Natural killer cell treated with Interleukin-12 subunit alpha and Interleukin-12 subunit beta and Interleukin-15 and Interleukin-18, amount 100 ng/mL, for 72 hours (primary cell): ENCODE measurements at regions not wholly inside any gene's neighbourhood (a gene's known extent, or its start where the extent isn't known, plus 50 kb on each side); places are given as distances from the start of the nearest gene placed in this dataset.

Experiments used
- ATAC-seq, 2 donors: fragments of 150-1000 bp; cut with Tn5 transposase in 1 of 2; sonication (Bioruptor Pico), chemical (Tn5 transposase) in 1 of 2; 2 replicates each; pipeline ENCODE4 v1.10.0; 2021
- DNase-seq: peaks from one replicate; pipeline ENCODE4 v3.0.0; 2022; ENCODE audit warnings: low spot score
- H3K27ac Mint-ChIP-seq, 2 donors: 1 replicate in 1 of 2; 2 replicates in 1 of 2; pipeline ENCODE4 v1.8.0; 2022; ENCODE audit warnings: mixed read lengths in 2 of 2, mild to moderate bottlenecking in 1 of 2, moderate library complexity in 1 of 2
- H3K27me3 Mint-ChIP-seq, 2 donors: 1 replicate in 1 of 2; 2 replicates in 1 of 2; pipeline ENCODE4 v1.8.0; 2022; ENCODE audit warnings: mixed read lengths in 2 of 2
- H3K36me3 Mint-ChIP-seq: one replicate; pipeline ENCODE4 v1.8.0; 2022; ENCODE audit warnings: mixed read lengths
- H3K4me1 Mint-ChIP-seq, 2 donors: 1 replicate in 1 of 2; 2 replicates in 1 of 2; pipeline ENCODE4 v1.8.0; 2022; ENCODE audit warnings: low read depth in 2 of 2, mixed read lengths in 2 of 2, mild to moderate bottlenecking in 1 of 2
- H3K4me3 Mint-ChIP-seq: one replicate; pipeline ENCODE4 v1.8.0; 2022; ENCODE audit warnings: mixed read lengths
- H3K9me3 Mint-ChIP-seq: 2 replicates; pipeline ENCODE4 v1.8.0; 2022; ENCODE audit warnings: mixed read lengths

GRCh38 chr2:83487451-83487850, 971.6 kb downstream of the SUCLG1 start:
- H3K36me3 Mint-ChIP-seq = no peaks in the 10 kb centered on the region
- ATAC-seq = no peak
- peaks cover 16% of the 10 kb centered on the region for H3K9me3 Mint-ChIP-seq
- H3K27ac Mint-ChIP-seq = no peak overlapping the region
- no peak for DNase-seq
- H3K4me1 Mint-ChIP-seq = no peaks in the 10 kb centered on the region
- no peaks in the 10 kb centered on the region for H3K27me3 Mint-ChIP-seq
- H3K4me3 Mint-ChIP-seq = no peak overlapping the region

- Mint-ChIP-seq H3K4me1 (no peaks in the 10 kb centered on the region), H3K27ac (no peak overlapping the region), H3K27me3 (no peaks in the 10 kb centered on the region), H3K36me3 (no peaks in the 10 kb centered on the region), H3K4me3 (no peak overlapping the region), H3K9me3 (peaks cover 20% of the 10 kb centered on the region)
- DNase-seq = no peak
- ATAC-seq = no peak
Observed at GRCh38 chr2:83481436-83481835, 977.6 kb downstream of the SUCLG1 start.

GRCh38 chr2:83478037-83478436, 981.0 kb downstream of the SUCLG1 start:
- Mint-ChIP-seq H3K27me3 (no peaks in the 10 kb centered on the region), H3K9me3 (peaks cover 14% of the 10 kb centered on the region), H3K4me1 (no peaks in the 10 kb centered on the region), H3K4me3 (no peak overlapping the region), H3K36me3 (no peaks in the 10 kb centered on the region), H3K27ac (no peak overlapping the region)
- DNase-seq = no peak
- ATAC-seq = no peak

- H3K27ac Mint-ChIP-seq = no peak overlapping the region
- H3K4me3 Mint-ChIP-seq = no peak overlapping the region
- H3K9me3 Mint-ChIP-seq = peaks cover 18% of the 10 kb centered on the region
- no peaks in the 10 kb centered on the region for H3K27me3 Mint-ChIP-seq
- DNase-seq (no peak), ATAC-seq (no peak)
- no peaks in the 10 kb centered on the region for H3K4me1 Mint-ChIP-seq
- peaks cover 6% of the 10 kb centered on the region for H3K36me3 Mint-ChIP-seq
Observed at GRCh38 chr2:83475371-83475770, 983.7 kb downstream of the SUCLG1 start.

GRCh38 chr2:83471655-83472054, 987.4 kb downstream of the SUCLG1 start:
- no peak for ATAC-seq
- Mint-ChIP-seq H3K4me3 (no peak overlapping the region), H3K27me3 (no peaks in the 10 kb centered on the region), H3K27ac (no peak overlapping the region), H3K4me1 (no peaks in the 10 kb centered on the region), H3K36me3 (peaks cover 6% of the 10 kb centered on the region), H3K9me3 (peaks cover 16% of the 10 kb centered on the region)
- no peak for DNase-seq

GRCh38 chr2:83470928-83471327, 988.2 kb downstream of the SUCLG1 start:
- Mint-ChIP-seq H3K27me3 (no peaks in the 10 kb centered on the region), H3K4me1 (no peaks in the 10 kb centered on the region), H3K9me3 (peaks cover 15% of the 10 kb centered on the region), H3K4me3 (no peak overlapping the region), H3K36me3 (peaks cover 6% of the 10 kb centered on the region), H3K27ac (no peak overlapping the region)
- ATAC-seq = no peak
- DNase-seq = no peak

- ATAC-seq (no peak), DNase-seq (no peak)
- H3K27ac Mint-ChIP-seq = no peak overlapping the region
- no peaks in the 10 kb centered on the region for H3K36me3 Mint-ChIP-seq
- no peaks in the 10 kb centered on the region for H3K27me3 Mint-ChIP-seq
- H3K4me1 Mint-ChIP-seq = no peaks in the 10 kb centered on the region
- H3K4me3 Mint-ChIP-seq = no peak overlapping the region
- peaks cover 12% of the 10 kb centered on the region for H3K9me3 Mint-ChIP-seq
Observed at GRCh38 chr2:83464444-83464843, 994.6 kb downstream of the SUCLG1 start.

- no peaks in the 10 kb centered on the region for H3K4me1 Mint-ChIP-seq
- peaks cover 8% of the 10 kb centered on the region for H3K9me3 Mint-ChIP-seq
- ATAC-seq (no peak), DNase-seq (no peak)
- no peak overlapping the region for H3K27ac Mint-ChIP-seq
- H3K27me3 Mint-ChIP-seq = no peaks in the 10 kb centered on the region
- no peaks in the 10 kb centered on the region for H3K36me3 Mint-ChIP-seq
- H3K4me3 Mint-ChIP-seq = no peak overlapping the region
Observed at GRCh38 chr2:83462881-83463280, 996.2 kb downstream of the SUCLG1 start.

- no peaks in the 10 kb centered on the region for H3K4me1 Mint-ChIP-seq
- no peak overlapping the region for H3K27ac Mint-ChIP-seq
Observed at GRCh38 chr2:83461135-83461534, 997.9 kb downstream of the SUCLG1 start.

GRCh38 chr2:83459456-83459855, 999.6 kb downstream of the SUCLG1 start:
- ATAC-seq (no peak), DNase-seq (no peak)
- H3K9me3 Mint-ChIP-seq = peaks cover 16% of the 10 kb centered on the region
- H3K27ac Mint-ChIP-seq = no peak overlapping the region
- H3K4me1 Mint-ChIP-seq = no peaks in the 10 kb centered on the region
- no peaks in the 10 kb centered on the region for H3K36me3 Mint-ChIP-seq
- H3K4me3 Mint-ChIP-seq = no peak overlapping the region
- H3K27me3 Mint-ChIP-seq = no peaks in the 10 kb centered on the region

More at GRCh38 chr2:83461135-83461534, 997.9 kb downstream of the SUCLG1 start:
- no peaks in the 10 kb centered on the region for H3K36me3 Mint-ChIP-seq
- H3K9me3 Mint-ChIP-seq = peaks cover 13% of the 10 kb centered on the region
- ATAC-seq = no peak
- H3K27me3 Mint-ChIP-seq = no peaks in the 10 kb centered on the region
- DNase-seq = no peak
- no peak overlapping the region for H3K4me3 Mint-ChIP-seq

GRCh38 chr2:83435989-83436388, 1023.1 kb downstream of the SUCLG1 start:
- H3K4me3 Mint-ChIP-seq = no peak overlapping the region
- no peaks in the 10 kb centered on the region for H3K27me3 Mint-ChIP-seq
- ATAC-seq = no peak
- no peaks in the 10 kb centered on the region for H3K36me3 Mint-ChIP-seq
- no peak for DNase-seq
- no peaks in the 10 kb centered on the region for H3K4me1 Mint-ChIP-seq
- no peak overlapping the region for H3K27ac Mint-ChIP-seq
- H3K9me3 Mint-ChIP-seq = peaks cover 10% of the 10 kb centered on the region

GRCh38 chr2:83420993-83421392, 1038.1 kb downstream of the SUCLG1 start:
- no peak overlapping the region for H3K4me3 Mint-ChIP-seq
- DNase-seq (no peak), ATAC-seq (no peak)
- peaks cover 21% of the 10 kb centered on the region for H3K9me3 Mint-ChIP-seq
- no peaks in the 10 kb centered on the region for H3K4me1 Mint-ChIP-seq
- peaks cover 12% of the 10 kb centered on the region for H3K36me3 Mint-ChIP-seq
- H3K27me3 Mint-ChIP-seq = no peaks in the 10 kb centered on the region
- no peak overlapping the region for H3K27ac Mint-ChIP-seq

GRCh38 chr2:83394134-83394904, 1064.8 kb downstream of the SUCLG1 start:
- H3K9me3 Mint-ChIP-seq = peaks cover 3% of the 10 kb centered on the region
- no peak overlapping the region for H3K4me3 Mint-ChIP-seq
- no peak overlapping the region for H3K27ac Mint-ChIP-seq
- H3K36me3 Mint-ChIP-seq = peaks cover 4% of the 10 kb centered on the region
- no peak for ATAC-seq
- no peaks in the 10 kb centered on the region for H3K4me1 Mint-ChIP-seq
- no peaks in the 10 kb centered on the region for H3K27me3 Mint-ChIP-seq
- no peak for DNase-seq

GRCh38 chr2:83388804-83389203, 1070.3 kb downstream of the SUCLG1 start:
- Mint-ChIP-seq H3K4me3 (no peak overlapping the region), H3K27me3 (no peaks in the 10 kb centered on the region), H3K9me3 (peaks cover 6% of the 10 kb centered on the region), H3K4me1 (no peaks in the 10 kb centered on the region), H3K27ac (no peak overlapping the region), H3K36me3 (peaks cover 4% of the 10 kb centered on the region)
- DNase-seq (no peak), ATAC-seq (no peak)

GRCh38 chr2:83386549-83386948, 1072.5 kb downstream of the SUCLG1 start:
- Mint-ChIP-seq H3K4me3 (no peak overlapping the region), H3K4me1 (no peaks in the 10 kb centered on the region), H3K27ac (no peak overlapping the region), H3K27me3 (no peaks in the 10 kb centered on the region), H3K36me3 (peaks cover 4% of the 10 kb centered on the region), H3K9me3 (peaks cover 8% of the 10 kb centered on the region)
- no peak for DNase-seq
- ATAC-seq = no peak
